A549 (cell line): ENCODE measurements at regions not wholly inside any gene's neighbourhood (a gene's known extent, or its start where the extent isn't known, plus 50 kb on each side); places are given as distances from the start of the nearest gene placed in this dataset.

ENCODE experiments used
- ATAC-seq, 2 experiments: fragments of 200-7000 bp in 1 of 2; fragments of >200 bp in 1 of 2; cut with Nextera tagmentation in 1 of 2; cut with Tn5 transposase in 1 of 2; 3 replicates each; pipeline versions ENCODE4 v1.8.0 to v1.9.1; 2018 to 2020; ENCODE audit warnings: mild to moderate bottlenecking in 1 of 2, moderate library complexity in 1 of 2
- CTCF ChIA-PET: fragments of 300-600 bp; sonication (Branson Sonifier 250); formaldehyde crosslinking; extraction: SDS; loops from one replicate; lab custom pipeline; 2021; ENCODE audit warnings: antibody characterized with exemption, inconsistent platforms; lab: Yijun Ruan, JAX
- POLR2A ChIA-PET: fragments of 350-600 bp; formaldehyde crosslinking; extraction: SDS; loops from one replicate; lab custom pipeline; 2021; ENCODE audit warnings: antibody characterized with exemption, inconsistent platforms; lab: Yijun Ruan, JAX
- DNase-seq, 2 experiments: peaks; one replicate each; pipeline versions ENCODE4 v3.0.0 to v3.0.0-alpha.2; 2011 to 2016; ENCODE audit warnings: low read depth in 1 of 2, low spot score in 1 of 2
- FAIRE-seq: peaks from 2 replicates; lab custom pipeline; 2011; peaks lifted over from hg19 to GRCh38; lab: Jason Lieb, UNC
- H3K27ac ChIP-seq, 2 experiments: fragments of >200 bp; sonication (Bioruptor Twin); formaldehyde crosslinking; 3 replicates each; pipeline ENCODE4 v1.5.1; 2016 to 2017
- H3K4me1 ChIP-seq: fragments of >200 bp; sonication (Bioruptor Twin); formaldehyde crosslinking; 3 replicates; pipeline ENCODE4 v1.6.1; 2016
- H3K4me2 ChIP-seq: fragments of >200 bp; sonication (Bioruptor Twin); formaldehyde crosslinking; 3 replicates; pipeline ENCODE4 v1.6.1; 2016
- H3K4me3 ChIP-seq: fragments of >200 bp; sonication (Bioruptor Twin); formaldehyde crosslinking; 3 replicates; pipeline ENCODE4 v1.5.1; 2016
- H3K9me3 ChIP-seq: fragments of >200 bp; sonication (Bioruptor Twin); formaldehyde crosslinking; 3 replicates; pipeline ENCODE4 v1.6.1; 2016
- BHLHE40 ChIP-seq: IDR thresholded peaks from 2 replicates; pipeline ENCODE4 v1.6.1; 2012; ENCODE audit warnings: low read depth, low read length, inconsistent platforms
- CHD2 ChIP-seq: fragments of 150-350 bp; IDR thresholded peaks from 2 replicates; pipeline ENCODE4 v1.6.1; 2014; ENCODE audit warnings: low read length; ENCODE audit not compliant: partially characterized antibody
- CHD4 ChIP-seq: fragments of 200-600 bp; sonication (generic); IDR thresholded peaks from 2 replicates; pipeline ENCODE4 v1.6.1; 2016; ENCODE audit warnings: antibody characterized with exemption, mild to moderate bottlenecking, borderline replicate concordance
- CTCF ChIP-seq: fragments of >200 bp; sonication (Bioruptor Twin); formaldehyde crosslinking; IDR thresholded peaks from 3 replicates; pipeline ENCODE4 v1.5.1; 2016
- EHF ChIP-seq: fragments of 250-450 bp; sonication (Bioruptor Pico); IDR thresholded peaks from 2 replicates; pipeline ENCODE4 v1.5.0; 2020; ENCODE audit warnings: mild to moderate bottlenecking
- ESRRA ChIP-seq: fragments of 150-350 bp; IDR thresholded peaks from 2 replicates; pipeline ENCODE4 v1.6.1; 2014; ENCODE audit warnings: mild to moderate bottlenecking, low read length, borderline replicate concordance
- HES2 ChIP-seq: fragments of >200 bp; sonication (Bioruptor Twin); formaldehyde crosslinking; IDR thresholded peaks from 2 replicates; pipeline ENCODE4 v1.6.1; 2016
- HEYL ChIP-seq: fragments of 250-450 bp; sonication (Bioruptor Pico); IDR thresholded peaks from 2 replicates; pipeline ENCODE4 v1.8.0; 2021; ENCODE audit warnings: mild to moderate bottlenecking, moderate library complexity
- HOXA7 ChIP-seq: fragments of 250-450 bp; sonication (Bioruptor Pico); IDR thresholded peaks from 2 replicates; pipeline ENCODE4 v1.5.0; 2020; ENCODE audit warnings: mild to moderate bottlenecking, moderate library complexity
- JUN ChIP-seq, 2 experiments: fragments of >200 bp; sonication (Bioruptor Twin); formaldehyde crosslinking; IDR thresholded peaks; 2 replicates in 1 of 2; 3 replicates in 1 of 2; pipeline ENCODE4 v1.6.1; 2016 to 2017
- KDM1A ChIP-seq: fragments of 200-600 bp; sonication (generic); IDR thresholded peaks from 2 replicates; pipeline ENCODE4 v1.6.1; 2016; ENCODE audit warnings: low read depth, mild to moderate bottlenecking
- MAFK ChIP-seq: fragments of 450-650 bp; IDR thresholded peaks from 2 replicates; pipeline ENCODE4 v1.6.1; 2014; ENCODE audit not compliant: partially characterized antibody
- MYC ChIP-seq: IDR thresholded peaks from 2 replicates; pipeline ENCODE4 v1.6.1; 2012; ENCODE audit warnings: mild to moderate bottlenecking, inconsistent platforms, low read length, improper control_type of control experiment, borderline replicate concordance
- NFE2L2 ChIP-seq: fragments of 150-350 bp; conservative IDR thresholded peaks from 2 replicates; pipeline ENCODE4 v1.6.1; 2014; ENCODE audit warnings: low read length
- NPAS2 ChIP-seq: fragments of 250-450 bp; sonication (Bioruptor Pico); IDR thresholded peaks from 2 replicates; pipeline ENCODE4 v1.8.0; 2022; ENCODE audit warnings: mild to moderate bottlenecking, moderate library complexity, borderline replicate concordance
- RCOR1 ChIP-seq: fragments of 150-350 bp; IDR thresholded peaks from 2 replicates; pipeline ENCODE4 v1.6.1; 2014; ENCODE audit warnings: antibody characterized with exemption, low read length, low read depth
- REST ChIP-seq: fragments of 200-600 bp; sonication (generic); IDR thresholded peaks from 2 replicates; pipeline ENCODE4 v1.6.1; 2016; ENCODE audit warnings: antibody characterized with exemption, mild to moderate bottlenecking, moderate library complexity
- RNF2 ChIP-seq: fragments of 200-600 bp; sonication (generic); IDR thresholded peaks from 2 replicates; pipeline ENCODE4 v1.6.1; 2016; ENCODE audit warnings: low read depth, mild to moderate bottlenecking, antibody characterized with exemption, moderate library complexity, borderline replicate concordance
- TFCP2L1 ChIP-seq: fragments of 250-450 bp; sonication (Bioruptor Pico); IDR thresholded peaks from 2 replicates; pipeline ENCODE4 v1.5.0; 2021; ENCODE audit warnings: mild to moderate bottlenecking
- ZFP36 ChIP-seq: fragments of 450-650 bp; IDR thresholded peaks from 2 replicates; pipeline ENCODE4 v1.6.1; 2014; ENCODE audit warnings: borderline replicate concordance; ENCODE audit not compliant: partially characterized antibody
- WGBS: methylation state at CpG from one replicate; pipeline ENCODE4 v1.1.6; 2017; ENCODE audit errors: missing lambda C conversion rate; 5-methylcytosine and 5-hydroxymethylcytosine counted together
- TF ChIP-seq, protein P1 (sequence below): IDR thresholded peaks from 2 replicates; pipeline ENCODE4 v1.6.1; 2012
- TF ChIP-seq, protein P2 (sequence below): fragments of >200 bp; sonication (Bioruptor Twin); formaldehyde crosslinking; IDR thresholded peaks from 3 replicates; pipeline ENCODE4 v1.6.1; 2016

- no peak for TF ChIP-seq NFE2L2
- TF ChIP-seq, protein P1, sequence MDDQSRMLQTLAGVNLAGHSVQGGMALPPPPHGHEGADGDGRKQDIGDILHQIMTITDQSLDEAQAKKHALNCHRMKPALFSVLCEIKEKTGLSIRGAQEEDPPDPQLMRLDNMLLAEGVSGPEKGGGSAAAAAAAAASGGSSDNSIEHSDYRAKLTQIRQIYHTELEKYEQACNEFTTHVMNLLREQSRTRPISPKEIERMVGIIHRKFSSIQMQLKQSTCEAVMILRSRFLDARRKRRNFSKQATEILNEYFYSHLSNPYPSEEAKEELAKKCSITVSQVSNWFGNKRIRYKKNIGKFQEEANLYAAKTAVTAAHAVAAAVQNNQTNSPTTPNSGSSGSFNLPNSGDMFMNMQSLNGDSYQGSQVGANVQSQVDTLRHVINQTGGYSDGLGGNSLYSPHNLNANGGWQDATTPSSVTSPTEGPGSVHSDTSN = no peak
- no peak for TF ChIP-seq TFCP2L1 (CRISPR knock-in tag)
- TF ChIP-seq HEYL (CRISPR knock-in tag) = no peak
- TF ChIP-seq, protein P2, sequence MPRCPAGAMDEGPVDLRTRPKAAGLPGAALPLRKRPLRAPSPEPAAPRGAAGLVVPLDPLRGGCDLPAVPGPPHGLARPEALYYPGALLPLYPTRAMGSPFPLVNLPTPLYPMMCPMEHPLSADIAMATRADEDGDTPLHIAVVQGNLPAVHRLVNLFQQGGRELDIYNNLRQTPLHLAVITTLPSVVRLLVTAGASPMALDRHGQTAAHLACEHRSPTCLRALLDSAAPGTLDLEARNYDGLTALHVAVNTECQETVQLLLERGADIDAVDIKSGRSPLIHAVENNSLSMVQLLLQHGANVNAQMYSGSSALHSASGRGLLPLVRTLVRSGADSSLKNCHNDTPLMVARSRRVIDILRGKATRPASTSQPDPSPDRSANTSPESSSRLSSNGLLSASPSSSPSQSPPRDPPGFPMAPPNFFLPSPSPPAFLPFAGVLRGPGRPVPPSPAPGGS = no peak
- TF ChIP-seq MYC = no peak
- TF ChIP-seq CHD4 = no peak
- no peak for TF ChIP-seq CTCF
- TF ChIP-seq RNF2 = no peak
- peak; percentile 44 for TF ChIP-seq MAFK
- no peak for TF ChIP-seq NPAS2 (CRISPR knock-in tag)
- no peak for TF ChIP-seq RCOR1
Measured at GRCh38 chr4:176499518-176499917, 179.8 kb downstream of the SPCS3 start (continued).

DNA sequence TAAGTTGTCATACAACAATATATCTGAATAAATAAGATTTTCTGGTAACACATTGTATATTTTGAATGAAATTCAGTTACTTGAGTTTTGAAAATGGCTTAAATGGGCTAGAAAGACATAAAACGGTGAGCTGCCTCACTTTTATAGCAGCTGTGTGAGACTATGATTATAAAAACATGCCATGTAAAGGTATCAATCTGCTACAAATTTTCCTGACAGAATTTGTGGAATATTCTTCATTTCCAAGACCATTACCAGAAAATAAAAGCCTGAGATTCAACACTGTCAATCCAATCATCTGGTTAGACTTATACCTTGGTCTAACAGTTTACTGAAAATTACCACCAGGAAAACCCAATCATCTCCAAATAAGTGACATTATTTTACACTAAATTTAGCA lies 181.1 kb downstream of the SPCS3 start:
- ATAC-seq (no peak), FAIRE-seq (no peak), DNase-seq (no peak)
- TF ChIP-seq HOXA7 = no peak
- TF ChIP-seq ZFP36 = no peak
- TF ChIP-seq ESRRA = no peak
- no peak for TF ChIP-seq KDM1A
- TF ChIP-seq, protein P2 = no peak
- TF ChIP-seq TFCP2L1 (CRISPR knock-in tag) = no peak
- no peak for TF ChIP-seq NPAS2 (CRISPR knock-in tag)
- no peak for TF ChIP-seq HES2
- TF ChIP-seq BHLHE40 = no peak
- no peak for TF ChIP-seq REST
- no peak for TF ChIP-seq JUN (IDR thresholded peaks at IDR 0.05)
- no peak for TF ChIP-seq EHF (CRISPR knock-in tag)
- TF ChIP-seq CHD2 = no peak
- WGBS = 94% methylated on average over 1 of the region's 1 CpG
- Histone ChIP-seq H3K4me1 (peaks cover 15% of the 10 kb centered on the region; the same call in 2 of the 3 replicates), H3K4me3 (no peak overlapping the region), H3K4me2 (no peak overlapping the region), H3K9me3 (no peaks in the 10 kb centered on the region), H3K27ac (no peak overlapping the region; a peak in 2 of 6 replicates)
- CTCF ChIA-PET = no interaction called here
- POLR2A ChIA-PET = no interaction called here
